GM12878 (cell line): ENCODE measurements at regions not wholly inside any gene's neighbourhood (a gene's known extent, or its start where the extent isn't known, plus 50 kb on each side); places are given as distances from the start of the nearest gene placed in this dataset.

ENCODE experiments used
- ATAC-seq: fragments of 200-7000 bp; cut with Tn5 transposase; 3 replicates; pipeline ENCODE4 v1.9.1; 2020; ENCODE audit warnings: mild to moderate bottlenecking, moderate library complexity
- BruUV-seq: library from RNA; stranded (reverse); fragments of 400-500 nt; replicated peaks from 2 replicates; lab custom pipeline; 2021; lab: Mats Ljungman, UMichigan
- CTCF ChIA-PET: fragments of 300-600 bp; sonication (Branson Sonifier 250); formaldehyde crosslinking; extraction: SDS; loops from one replicate; lab custom pipeline; 2021; ENCODE audit warnings: inconsistent platforms; lab: Yijun Ruan, JAX
- POLR2A ChIA-PET: fragments of 350-600 bp; formaldehyde crosslinking; extraction: SDS; loops from one replicate; lab custom pipeline; 2021; ENCODE audit warnings: inconsistent platforms; lab: Charles Lee
- RAD21 ChIA-PET: fragments of 300-600 bp; sonication (Branson Sonifier 250); formaldehyde crosslinking; loops from one replicate; lab custom pipeline; 2023; ENCODE audit warnings: antibody characterized with exemption; ENCODE audit not compliant: unreplicated experiment; lab: Charles Lee
- SMC1A ChIA-PET: fragments of 300-600 bp; sonication (Branson Sonifier 250); formaldehyde crosslinking; loops from one replicate; lab custom pipeline; 2023; ENCODE audit not compliant: unreplicated experiment, uncharacterized antibody; lab: Charles Lee
- DNase-seq: peaks from one replicate; pipeline ENCODE4 v3.0.0-alpha.2; 2011; ENCODE audit warnings: low read depth, low spot score
- FAIRE-seq: peaks from 3 replicates; lab custom pipeline; 2011; peaks lifted over from hg19 to GRCh38; lab: Jason Lieb, UNC
- H2AFZ ChIP-seq: 2 replicates; pipeline ENCODE4 v1.6.0; 2011; ENCODE audit warnings: low read depth, low read length, control low read depth; ENCODE audit not compliant: control insufficient read depth
- H3K27ac ChIP-seq: 2 replicates; pipeline ENCODE4 v1.5.1; 2011; ENCODE audit warnings: control low read depth; ENCODE audit not compliant: control insufficient read depth, insufficient read depth
- H3K27me3 ChIP-seq, 2 experiments: replicated peaks in 1 of 2; 2 replicates each; pipeline versions ENCODE4 v1.6.0 to v1.6.1; 2011; ENCODE audit warnings: low read length in 1 of 2; ENCODE audit not compliant: control insufficient read depth in 2 of 2, insufficient read depth in 2 of 2
- H3K36me3 ChIP-seq, 2 experiments: 2 replicates each; pipeline ENCODE4 v1.5.1; 2011; ENCODE audit warnings: low read length in 1 of 2; ENCODE audit not compliant: control insufficient read depth in 2 of 2, insufficient read depth in 2 of 2
- H3K4me1 ChIP-seq: 2 replicates; pipeline ENCODE4 v1.6.1; 2011; ENCODE audit warnings: mild to moderate bottlenecking, low read length, moderate library complexity, mixed read lengths; ENCODE audit not compliant: control insufficient read depth, insufficient read depth
- H3K4me2 ChIP-seq: 2 replicates; pipeline ENCODE4 v1.6.0; 2011; ENCODE audit warnings: control low read depth; ENCODE audit not compliant: control insufficient read depth, insufficient read depth
- H3K4me3 ChIP-seq: fragments of 200-600 bp; sonication (generic); 2 replicates; pipeline ENCODE4 v1.5.1; 2016
- H3K79me2 ChIP-seq: 2 replicates; pipeline ENCODE4 v1.6.0; 2011; ENCODE audit warnings: low read length; ENCODE audit not compliant: control insufficient read depth, insufficient read depth
- H3K9ac ChIP-seq: 2 replicates; pipeline ENCODE4 v1.8.0; 2011; ENCODE audit warnings: low read length, control low read depth, mixed read lengths; ENCODE audit not compliant: control insufficient read depth, insufficient read depth
- H3K9me3 ChIP-seq: replicated peaks from 3 replicates; pipeline ENCODE4 v1.5.1; 2011; ENCODE audit warnings: mild to moderate bottlenecking, low read length; ENCODE audit not compliant: control insufficient read depth, insufficient read depth
- H4K20me1 ChIP-seq: 2 replicates; pipeline ENCODE4 v1.6.0; 2011; ENCODE audit not compliant: control insufficient read depth, insufficient read depth
- ATF7 ChIP-seq: fragments of 450-650 bp; IDR thresholded peaks from 2 replicates; pipeline ENCODE4 v1.6.1; 2016; ENCODE audit warnings: low read depth, mild to moderate bottlenecking
- GATAD2B ChIP-seq: fragments of 450-650 bp; conservative IDR thresholded peaks from 2 replicates; pipeline ENCODE4 v1.6.1; 2017; ENCODE audit warnings: low read depth, mild to moderate bottlenecking, moderate library complexity
- SMC3 ChIP-seq: IDR thresholded peaks from 2 replicates; pipeline ENCODE4 v1.6.1; 2011; ENCODE audit warnings: low read length, improper control_type of control experiment, borderline replicate concordance
- WGBS: methylation state at CpG from one replicate; pipeline ENCODE4 v1.1.6; 2016; ENCODE audit warnings: low lambda C conversion rate; ENCODE audit not compliant: insufficient replicate concordance, insufficient coverage; ENCODE audit errors: missing lambda C conversion rate; 5-methylcytosine and 5-hydroxymethylcytosine counted together
- in situ Hi-C: fragments of 300-500 bp; cut with MboI; formaldehyde crosslinking; loops from 9 replicates; pipeline ENCODE4 v1.14.3; 2018; ENCODE audit warnings: mixed read lengths
- intact Hi-C: fragments of 100-400 bp; cut with micrococcal nuclease; formaldehyde crosslinking; loops from one replicate; pipeline ENCODE4 v1.14.2; 2022; ENCODE audit not compliant: unreplicated experiment
- TF ChIP-seq, protein P1 (sequence below): IDR thresholded peaks from 2 replicates; pipeline ENCODE4 v1.6.1; 2012; ENCODE audit warnings: mild to moderate bottlenecking, low read depth, low read length
- TF ChIP-seq, protein P2 (sequence below): fragments of 450-650 bp; IDR thresholded peaks from 2 replicates; pipeline ENCODE4 v1.6.1; 2017; ENCODE audit warnings: antibody characterized with exemption, mild to moderate bottlenecking, moderate library complexity

DNA sequence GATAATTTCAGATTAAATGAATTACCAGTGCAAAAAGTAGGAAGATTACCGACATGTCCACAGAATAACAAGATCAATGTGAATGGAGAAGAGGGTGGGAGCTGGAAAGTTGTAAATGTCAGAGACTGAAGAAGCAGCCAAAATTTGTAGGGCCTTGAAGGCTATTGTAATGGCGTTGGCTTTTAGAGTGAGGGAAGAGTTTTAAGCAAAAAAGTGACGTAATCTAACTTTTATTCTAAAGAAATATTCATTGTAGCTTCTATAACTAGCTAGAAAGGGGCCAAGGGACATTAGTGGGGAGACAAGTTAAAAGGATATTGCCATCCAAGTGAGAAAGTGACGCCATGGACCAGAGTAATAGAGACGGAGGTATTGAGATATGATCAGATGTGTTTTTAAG is 63.3 kb upstream of the PCDH7 start:
- CTCF ChIA-PET = no interaction called here

DNA sequence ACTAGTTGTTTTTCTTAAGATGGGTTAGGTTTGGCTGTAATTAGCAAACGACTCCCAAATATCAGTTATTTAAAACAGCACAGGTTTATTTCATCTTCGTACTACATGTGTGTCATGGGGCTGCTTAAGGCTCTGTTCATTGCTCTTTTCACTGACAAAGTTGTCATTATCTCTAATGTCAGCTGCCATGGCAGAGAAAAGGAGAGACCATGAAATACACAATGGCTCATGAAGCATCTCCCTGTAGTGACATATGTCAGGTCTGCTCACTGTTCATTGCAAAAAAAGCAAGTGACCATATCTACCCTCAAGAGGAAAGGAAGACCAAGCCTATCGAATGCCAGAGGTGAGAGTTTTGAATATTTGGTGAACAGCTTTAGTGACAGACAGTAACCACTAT is 52.2 kb upstream of the PCDH7 start:
- in situ Hi-C loops (no loop called here), intact Hi-C loops (no loop called here)
- WGBS = 0% methylated on average over 3 of the region's 3 CpGs
- H3K9ac ChIP-seq = no peak overlapping the region
- no peaks in the 10 kb centered on the region for H3K4me1 ChIP-seq
- no peaks in the 10 kb centered on the region for H3K9me3 ChIP-seq
- no peaks in the 10 kb centered on the region for H3K36me3 ChIP-seq
- no peaks in the 10 kb centered on the region for H3K27me3 ChIP-seq
- ChIA-PET CTCF (no interaction called here), SMC1A (no interaction called here), RAD21 (no interaction called here), POLR2A (no interaction called here)
- no peaks in the 10 kb centered on the region for H3K79me2 ChIP-seq
- no peak for TF ChIP-seq GATAD2B
- TF ChIP-seq, protein P1, sequence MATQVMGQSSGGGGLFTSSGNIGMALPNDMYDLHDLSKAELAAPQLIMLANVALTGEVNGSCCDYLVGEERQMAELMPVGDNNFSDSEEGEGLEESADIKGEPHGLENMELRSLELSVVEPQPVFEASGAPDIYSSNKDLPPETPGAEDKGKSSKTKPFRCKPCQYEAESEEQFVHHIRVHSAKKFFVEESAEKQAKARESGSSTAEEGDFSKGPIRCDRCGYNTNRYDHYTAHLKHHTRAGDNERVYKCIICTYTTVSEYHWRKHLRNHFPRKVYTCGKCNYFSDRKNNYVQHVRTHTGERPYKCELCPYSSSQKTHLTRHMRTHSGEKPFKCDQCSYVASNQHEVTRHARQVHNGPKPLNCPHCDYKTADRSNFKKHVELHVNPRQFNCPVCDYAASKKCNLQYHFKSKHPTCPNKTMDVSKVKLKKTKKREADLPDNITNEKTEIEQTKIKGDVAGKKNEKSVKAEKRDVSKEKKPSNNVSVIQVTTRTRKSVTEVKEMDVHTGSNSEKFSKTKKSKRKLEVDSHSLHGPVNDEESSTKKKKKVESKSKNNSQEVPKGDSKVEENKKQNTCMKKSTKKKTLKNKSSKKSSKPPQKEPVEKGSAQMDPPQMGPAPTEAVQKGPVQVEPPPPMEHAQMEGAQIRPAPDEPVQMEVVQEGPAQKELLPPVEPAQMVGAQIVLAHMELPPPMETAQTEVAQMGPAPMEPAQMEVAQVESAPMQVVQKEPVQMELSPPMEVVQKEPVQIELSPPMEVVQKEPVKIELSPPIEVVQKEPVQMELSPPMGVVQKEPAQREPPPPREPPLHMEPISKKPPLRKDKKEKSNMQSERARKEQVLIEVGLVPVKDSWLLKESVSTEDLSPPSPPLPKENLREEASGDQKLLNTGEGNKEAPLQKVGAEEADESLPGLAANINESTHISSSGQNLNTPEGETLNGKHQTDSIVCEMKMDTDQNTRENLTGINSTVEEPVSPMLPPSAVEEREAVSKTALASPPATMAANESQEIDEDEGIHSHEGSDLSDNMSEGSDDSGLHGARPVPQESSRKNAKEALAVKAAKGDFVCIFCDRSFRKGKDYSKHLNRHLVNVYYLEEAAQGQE = no peak
- H3K27ac ChIP-seq = no peak overlapping the region
- BruUV-seq = no TSS peak
- DNase-seq (no peak), FAIRE-seq (no peak), ATAC-seq (no peak)
- no peak overlapping the region for H3K4me3 ChIP-seq
- H2AFZ ChIP-seq = no peak overlapping the region
- H3K4me2 ChIP-seq = no peak overlapping the region
- no peaks in the 10 kb centered on the region for H4K20me1 ChIP-seq

More for the DNA sequence above, 63.3 kb upstream of the PCDH7 start:
- no peak overlapping the region for H3K4me2 ChIP-seq
- in situ Hi-C loops = no loop called here
- no peaks in the 10 kb centered on the region for H3K36me3 ChIP-seq
- no peaks in the 10 kb centered on the region for H4K20me1 ChIP-seq
- FAIRE-seq (no peak), DNase-seq (no peak), ATAC-seq (no peak)
- POLR2A ChIA-PET = no interaction called here
- H3K27ac ChIP-seq = no peak overlapping the region
- H2AFZ ChIP-seq = no peak overlapping the region
- TF ChIP-seq ATF7 = 0 out of 2 replicates have a peak, but pooled peaks have one; percentile 24
- no peak for TF ChIP-seq SMC3
- TF ChIP-seq, protein P2, sequence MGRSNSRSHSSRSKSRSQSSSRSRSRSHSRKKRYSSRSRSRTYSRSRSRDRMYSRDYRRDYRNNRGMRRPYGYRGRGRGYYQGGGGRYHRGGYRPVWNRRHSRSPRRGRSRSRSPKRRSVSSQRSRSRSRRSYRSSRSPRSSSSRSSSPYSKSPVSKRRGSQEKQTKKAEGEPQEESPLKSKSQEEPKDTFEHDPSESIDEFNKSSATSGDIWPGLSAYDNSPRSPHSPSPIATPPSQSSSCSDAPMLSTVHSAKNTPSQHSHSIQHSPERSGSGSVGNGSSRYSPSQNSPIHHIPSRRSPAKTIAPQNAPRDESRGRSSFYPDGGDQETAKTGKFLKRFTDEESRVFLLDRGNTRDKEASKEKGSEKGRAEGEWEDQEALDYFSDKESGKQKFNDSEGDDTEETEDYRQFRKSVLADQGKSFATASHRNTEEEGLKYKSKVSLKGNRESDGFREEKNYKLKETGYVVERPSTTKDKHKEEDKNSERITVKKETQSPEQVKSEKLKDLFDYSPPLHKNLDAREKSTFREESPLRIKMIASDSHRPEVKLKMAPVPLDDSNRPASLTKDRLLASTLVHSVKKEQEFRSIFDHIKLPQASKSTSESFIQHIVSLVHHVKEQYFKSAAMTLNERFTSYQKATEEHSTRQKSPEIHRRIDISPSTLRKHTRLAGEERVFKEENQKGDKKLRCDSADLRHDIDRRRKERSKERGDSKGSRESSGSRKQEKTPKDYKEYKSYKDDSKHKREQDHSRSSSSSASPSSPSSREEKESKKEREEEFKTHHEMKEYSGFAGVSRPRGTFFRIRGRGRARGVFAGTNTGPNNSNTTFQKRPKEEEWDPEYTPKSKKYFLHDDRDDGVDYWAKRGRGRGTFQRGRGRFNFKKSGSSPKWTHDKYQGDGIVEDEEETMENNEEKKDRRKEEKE = no peak
- no peaks in the 10 kb centered on the region for H3K4me1 ChIP-seq
- H3K27me3 ChIP-seq = no peaks in the 10 kb centered on the region
- intact Hi-C loops = no loop called here
- no peaks in the 10 kb centered on the region for H3K79me2 ChIP-seq
- SMC1A ChIA-PET = interaction anchor here (1.0 to 1.4 kb wide), 3 partner anchors 9 to 195 kb away, joined by 3 to 4 read pairs (median 4); no protein-coding TSS in a partner anchor
- H3K9ac ChIP-seq = no peak overlapping the region
- no TSS peak for BruUV-seq
- H3K4me3 ChIP-seq = no peak overlapping the region
- under 1% methylated on average over 5 of the region's 5 CpGs for WGBS
- no peaks in the 10 kb centered on the region for H3K9me3 ChIP-seq
- RAD21 ChIA-PET = no interaction called here
